Neural progenitor cell (in vitro differentiated cells): ENCODE measurements at regions not wholly inside any gene's neighbourhood (a gene's known extent, or its start where the extent isn't known, plus 50 kb on each side); places are given as distances from the start of the nearest gene placed in this dataset.

Experiments
- DNase-seq: peaks from one replicate; pipeline ENCODE4 v3.0.0-alpha.2; 2016; ENCODE audit warnings: low spot score
- H2AFZ ChIP-seq: fragments of 200-600 bp; sonication (generic); replicated peaks from 2 replicates; pipeline ENCODE4 v1.6.1; 2016; ENCODE audit warnings: antibody characterized with exemption
- H3F3A ChIP-seq: fragments of 200-600 bp; sonication (generic); 2 replicates; pipeline ENCODE4 v1.6.1; 2016; ENCODE audit warnings: antibody characterized with exemption, low read depth
- H3K27ac ChIP-seq: fragments of 200-600 bp; sonication (generic); 2 replicates; pipeline ENCODE4 v1.5.1; 2016; ENCODE audit warnings: mild to moderate bottlenecking
- H3K27me3 ChIP-seq: fragments of 200-600 bp; sonication (generic); 2 replicates; pipeline ENCODE4 v1.6.1; 2016; ENCODE audit warnings: mild to moderate bottlenecking, moderate library complexity
- H3K36me3 ChIP-seq: fragments of 200-600 bp; sonication (generic); 2 replicates; pipeline ENCODE4 v1.5.1; 2016
- H3K4me1 ChIP-seq: fragments of 200-600 bp; sonication (generic); 2 replicates; pipeline ENCODE4 v1.6.1; 2016; ENCODE audit warnings: mixed run types
- H3K4me2 ChIP-seq: fragments of 200-600 bp; sonication (generic); 2 replicates; pipeline ENCODE4 v1.6.1; 2016
- H3K4me3 ChIP-seq: fragments of 200-600 bp; sonication (generic); 2 replicates; pipeline ENCODE4 v1.5.1; 2016
- H3K79me2 ChIP-seq: fragments of 200-600 bp; sonication (generic); 2 replicates; pipeline ENCODE4 v1.6.1; 2016; ENCODE audit warnings: low read depth
- H3K9ac ChIP-seq: fragments of 200-600 bp; sonication (generic); 2 replicates; pipeline ENCODE4 v1.6.1; 2016
- H3K9me3 ChIP-seq: fragments of 200-600 bp; sonication (generic); 2 replicates; pipeline ENCODE4 v1.5.1; 2016; ENCODE audit warnings: low read depth
- H4K20me1 ChIP-seq: fragments of 200-600 bp; sonication (generic); 2 replicates; pipeline ENCODE4 v1.6.1; 2016; ENCODE audit warnings: low read depth
- H3K27ac Mint-ChIP-seq: 3 replicates; pipeline ENCODE4 v1.8.0; 2021; ENCODE audit warnings: mixed read lengths
- H3K27me3 Mint-ChIP-seq: 2 replicates; pipeline ENCODE4 v1.8.0; 2022; ENCODE audit warnings: low read depth, mild to moderate bottlenecking, inconsistent platforms, moderate library complexity, mixed read lengths; ENCODE audit not compliant: insufficient read depth
- H3K36me3 Mint-ChIP-seq: 3 replicates; pipeline ENCODE4 v1.8.0; 2021; ENCODE audit warnings: mixed read lengths
- H3K4me1 Mint-ChIP-seq: 3 replicates; pipeline ENCODE4 v1.8.0; 2021; ENCODE audit warnings: mixed read lengths
- H3K4me3 Mint-ChIP-seq: 3 replicates; pipeline ENCODE4 v1.8.0; 2021; ENCODE audit warnings: mild to moderate bottlenecking, moderate library complexity, mixed read lengths
- H3K9me3 Mint-ChIP-seq: 3 replicates; pipeline ENCODE4 v1.8.0; 2020; ENCODE audit warnings: mixed read lengths
- CTCF ChIP-seq: fragments of 200-600 bp; sonication (generic); IDR thresholded peaks from 2 replicates; pipeline ENCODE4 v1.5.1; 2017; ENCODE audit warnings: antibody characterized with exemption, mild to moderate bottlenecking
- EZH2 ChIP-seq: fragments of 200-600 bp; sonication (generic); IDR thresholded peaks from 2 replicates; pipeline ENCODE4 v1.6.1; 2017; ENCODE audit warnings: antibody characterized with exemption, mild to moderate bottlenecking, moderate library complexity
- EZH2phosphoT487 ChIP-seq: fragments of 200-600 bp; sonication (generic); IDR thresholded peaks from 2 replicates; pipeline ENCODE4 v1.6.1; 2017; ENCODE audit warnings: antibody characterized with exemption

DNA sequence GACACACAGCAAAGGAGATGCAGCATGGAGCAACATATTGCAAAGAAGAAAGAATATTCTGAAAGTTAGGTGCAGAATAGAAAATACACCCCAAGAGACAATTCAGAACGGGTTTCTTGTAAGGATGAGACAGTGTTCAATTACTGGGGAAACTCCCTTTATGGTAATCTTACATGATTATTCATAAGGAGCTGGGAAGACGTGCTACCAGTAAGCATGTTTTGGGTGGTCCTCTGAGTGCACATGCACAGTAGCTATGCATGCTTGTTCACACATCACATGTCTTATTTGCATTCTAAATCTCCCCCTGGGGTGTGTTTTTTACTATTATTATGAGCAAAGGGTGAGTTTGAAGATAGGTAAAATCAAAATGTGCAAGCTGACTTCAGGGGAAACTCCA, 1448.8 kb downstream of the TECRL start:
- Mint-ChIP-seq H3K27ac (no peak overlapping the region), H3K36me3 (no peaks in the 10 kb centered on the region), H3K27me3 (no peaks in the 10 kb centered on the region), H3K9me3 (no peaks in the 10 kb centered on the region), H3K4me1 (no peaks in the 10 kb centered on the region), H3K4me3 (no peak overlapping the region)
- Histone ChIP-seq H4K20me1 (no peaks in the 10 kb centered on the region), H3F3A (no peaks in the 10 kb centered on the region), H3K4me2 (no peak overlapping the region), H3K27ac (no peak overlapping the region), H3K27me3 (no peaks in the 10 kb centered on the region), H3K36me3 (no peaks in the 10 kb centered on the region), H3K4me3 (no peak overlapping the region), H3K9ac (no peak overlapping the region), H3K79me2 (no peaks in the 10 kb centered on the region), H3K9me3 (no peaks in the 10 kb centered on the region), H2AFZ (no peak overlapping the region), H3K4me1 (no peaks in the 10 kb centered on the region)
- no peak for DNase-seq
- TF ChIP-seq EZH2phosphoT487: no peak
- TF ChIP-seq CTCF: no peak
- TF ChIP-seq EZH2: no peak

GRCh38 chr4:62953752-62954151, 1455.5 kb downstream of the TECRL start:
- Histone ChIP-seq H3F3A (no peaks in the 10 kb centered on the region), H3K27ac (no peak overlapping the region), H4K20me1 (no peaks in the 10 kb centered on the region), H3K9ac (no peak overlapping the region), H3K27me3 (no peaks in the 10 kb centered on the region), H3K79me2 (no peaks in the 10 kb centered on the region), H2AFZ (no peak overlapping the region), H3K9me3 (no peaks in the 10 kb centered on the region), H3K4me1 (peaks cover 4% of the 10 kb centered on the region), H3K36me3 (no peaks in the 10 kb centered on the region), H3K4me3 (no peak overlapping the region), H3K4me2 (no peak overlapping the region)
- Mint-ChIP-seq H3K36me3 (no peaks in the 10 kb centered on the region), H3K27ac (no peak overlapping the region), H3K4me3 (no peak overlapping the region), H3K9me3 (no peaks in the 10 kb centered on the region), H3K4me1 (peaks cover 5% of the 10 kb centered on the region), H3K27me3 (no peaks in the 10 kb centered on the region)
- TF ChIP-seq EZH2phosphoT487: no peak
- TF ChIP-seq EZH2: no peak
- no peak for TF ChIP-seq CTCF
- no peak for DNase-seq

DNA sequence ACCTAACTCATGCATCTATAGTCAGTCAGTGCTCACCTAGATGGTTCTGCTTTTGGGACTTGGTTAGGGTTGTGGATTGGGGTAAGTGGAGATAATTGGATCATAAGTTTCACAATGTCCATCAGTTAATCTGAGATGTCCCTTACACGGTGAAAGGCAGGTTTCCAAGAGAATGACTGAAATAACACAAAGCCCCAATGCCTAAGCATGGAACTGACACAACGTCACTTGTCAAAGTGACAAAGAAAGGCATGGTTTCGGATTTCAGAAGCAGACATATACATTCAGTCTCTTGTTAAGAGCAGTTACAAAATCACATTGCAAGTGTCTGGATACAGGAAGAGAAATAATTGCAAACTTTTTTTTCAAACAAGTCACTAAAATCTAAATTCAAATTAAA, 1456.9 kb downstream of the TECRL start:
- no peak overlapping the region for H3K4me3 Mint-ChIP-seq
- Histone ChIP-seq H3F3A (no peaks in the 10 kb centered on the region), H3K27ac (no peak overlapping the region), H3K79me2 (no peaks in the 10 kb centered on the region), H3K4me2 (no peak overlapping the region), H4K20me1 (no peaks in the 10 kb centered on the region), H3K36me3 (no peaks in the 10 kb centered on the region), H3K9ac (no peak overlapping the region), H3K9me3 (no peaks in the 10 kb centered on the region), H3K27me3 (no peaks in the 10 kb centered on the region), H3K4me1 (peaks cover 4% of the 10 kb centered on the region), H3K4me3 (no peak overlapping the region), H2AFZ (no peak overlapping the region)
- no peaks in the 10 kb centered on the region for H3K36me3 Mint-ChIP-seq
- H3K9me3 Mint-ChIP-seq: no peaks in the 10 kb centered on the region
- TF ChIP-seq EZH2phosphoT487: peak; percentile 84
- TF ChIP-seq EZH2: no peak
- DNase-seq: peak; percentile 58
- peaks cover 5% of the 10 kb centered on the region for H3K4me1 Mint-ChIP-seq
- no peak overlapping the region for H3K27ac Mint-ChIP-seq
- H3K27me3 Mint-ChIP-seq: no peaks in the 10 kb centered on the region

DNA sequence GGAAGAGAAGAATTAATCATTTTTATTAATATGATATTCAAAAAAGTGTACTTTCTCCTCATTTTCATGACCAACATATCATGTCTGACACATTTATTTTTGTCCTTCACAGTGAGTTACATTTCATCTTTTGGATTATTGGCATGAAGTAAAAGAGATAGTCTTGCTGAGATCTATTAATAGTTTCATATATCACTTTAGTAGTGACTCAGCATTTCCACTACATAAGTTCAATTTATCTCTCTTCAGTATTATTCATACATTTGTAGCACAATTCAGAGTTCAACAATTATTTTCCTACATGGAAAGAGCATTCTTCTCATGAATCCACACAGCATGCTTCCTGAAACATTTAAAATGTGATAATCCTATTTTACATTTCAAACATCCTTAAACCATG, 1461.1 kb downstream of the TECRL start:
- H3K4me1 ChIP-seq: peaks cover 4% of the 10 kb centered on the region
- no peak for TF ChIP-seq EZH2phosphoT487
- no peak for TF ChIP-seq CTCF
- no peak for TF ChIP-seq EZH2
- H3K4me2 ChIP-seq: no peak overlapping the region
- Mint-ChIP-seq H3K36me3 (no peaks in the 10 kb centered on the region), H3K9me3 (no peaks in the 10 kb centered on the region), H3K4me3 (no peak overlapping the region), H3K27ac (no peak overlapping the region), H3K4me1 (peaks cover 5% of the 10 kb centered on the region), H3K27me3 (no peaks in the 10 kb centered on the region)
- no peak overlapping the region for H2AFZ ChIP-seq
- no peak for DNase-seq
- no peaks in the 10 kb centered on the region for H3K79me2 ChIP-seq
- H3K4me3 ChIP-seq: no peak overlapping the region
- no peak overlapping the region for H3K27ac ChIP-seq
- H3K36me3 ChIP-seq: no peaks in the 10 kb centered on the region
- H3K27me3 ChIP-seq: no peaks in the 10 kb centered on the region
- no peaks in the 10 kb centered on the region for H3F3A ChIP-seq
- H3K9me3 ChIP-seq: no peaks in the 10 kb centered on the region
- no peak overlapping the region for H3K9ac ChIP-seq
- no peaks in the 10 kb centered on the region for H4K20me1 ChIP-seq
